Dedifferentiated amniotic fluid mesenchymal stem cell (primary cell): ENCODE measurements at regions not wholly inside any gene's neighbourhood (a gene's known extent, or its start where the extent isn't known, plus 50 kb on each side); places are given as distances from the start of the nearest gene placed in this dataset.

Source experiments
- DNase-seq: peaks from one replicate; pipeline ENCODE4 v3.0.0-alpha.2; 2016; ENCODE audit errors: extremely low spot score

DNA sequence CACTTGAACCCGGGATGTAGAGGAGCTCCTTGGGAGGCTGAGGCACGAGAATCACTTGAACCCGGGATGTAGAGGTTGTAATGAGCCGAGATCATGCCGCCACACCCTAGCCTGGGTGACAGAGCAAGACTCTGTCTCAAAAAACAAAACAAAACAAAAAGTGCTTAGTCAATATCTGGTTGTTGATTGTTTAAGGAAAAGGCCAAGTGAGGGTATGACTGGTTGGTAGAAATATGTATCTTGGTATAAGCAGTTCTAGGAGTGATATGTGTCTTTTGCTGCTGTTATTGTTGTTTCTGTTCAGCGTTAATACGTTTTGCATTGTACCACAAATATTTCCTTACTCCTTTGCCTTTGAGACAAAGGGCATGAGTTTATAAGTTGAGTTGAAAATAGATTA lies 210.7 kb upstream of the DMRT1 start:
- no peak for DNase-seq

DNA sequence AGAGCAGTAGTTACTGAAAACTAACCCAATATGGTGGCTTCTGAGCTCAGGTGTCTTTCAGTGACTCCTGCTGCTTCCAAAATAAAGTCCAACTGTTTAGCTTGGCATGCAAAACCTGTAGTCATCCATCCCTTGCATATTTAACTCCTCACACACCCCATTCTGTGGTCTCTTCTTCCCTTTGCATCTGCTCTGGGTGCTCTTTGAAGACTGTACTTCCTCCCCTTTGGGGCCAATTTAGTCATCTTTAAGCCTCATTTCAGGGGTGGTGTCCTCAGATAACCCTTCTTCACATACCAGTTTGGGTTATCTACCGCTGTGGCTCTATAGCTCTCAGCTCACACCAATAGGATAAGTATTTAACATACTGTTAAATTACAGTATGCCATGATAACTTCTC lies 209.9 kb upstream of the DMRT1 start:
- no peak for DNase-seq

DNA sequence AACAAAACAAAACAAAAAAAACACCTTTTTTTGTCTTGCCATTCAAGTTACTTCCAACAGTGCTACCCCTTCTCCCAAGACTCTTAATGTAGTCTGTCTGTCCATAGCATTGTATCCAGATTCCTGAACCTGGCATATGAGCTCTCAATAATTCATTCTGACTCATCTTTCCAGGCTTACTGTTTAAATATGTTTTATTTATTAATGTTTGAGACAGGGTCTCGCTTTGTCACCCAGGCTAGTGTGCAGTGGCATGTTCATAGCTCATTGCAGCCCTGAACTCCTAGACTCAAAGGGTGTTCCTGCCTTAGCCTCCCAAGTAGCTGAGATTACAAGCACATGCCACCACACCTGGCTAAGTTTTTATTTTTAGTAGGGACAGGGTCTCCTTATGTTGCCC lies 208.0 kb upstream of the DMRT1 start:
- DNase-seq = no peak

DNA sequence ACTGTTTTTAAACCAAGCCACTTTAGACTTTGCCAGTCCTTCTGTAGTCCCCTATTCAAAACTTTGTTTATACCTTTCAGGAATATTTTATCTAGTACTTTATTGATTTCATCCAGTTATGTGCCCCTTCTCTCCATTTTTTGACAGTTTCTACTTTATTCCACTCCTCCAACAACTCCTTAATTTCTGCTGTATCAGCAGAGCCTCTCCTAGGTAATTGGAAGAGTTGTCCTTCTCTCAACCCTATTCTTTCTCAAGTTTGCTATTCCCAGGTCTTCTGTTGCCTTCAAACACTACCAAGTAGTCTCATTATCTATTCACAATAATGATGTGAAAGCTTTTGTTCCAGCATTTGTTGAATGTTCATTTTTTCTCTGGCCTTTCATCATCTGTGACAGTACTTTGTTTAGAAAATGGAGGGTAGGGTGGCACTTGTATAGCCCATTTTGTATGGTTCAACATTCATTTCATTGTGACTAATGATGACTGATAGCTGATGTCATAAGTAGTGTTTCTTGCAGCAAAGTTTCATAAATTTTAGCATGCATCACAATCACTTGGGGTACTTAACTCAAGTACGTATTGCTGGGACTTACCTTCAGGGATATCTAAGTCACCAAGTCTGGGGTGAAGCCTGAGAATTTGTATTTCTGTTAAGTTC lies 204.4 kb upstream of the DMRT1 start:
- DNase-seq = no peak

DNA sequence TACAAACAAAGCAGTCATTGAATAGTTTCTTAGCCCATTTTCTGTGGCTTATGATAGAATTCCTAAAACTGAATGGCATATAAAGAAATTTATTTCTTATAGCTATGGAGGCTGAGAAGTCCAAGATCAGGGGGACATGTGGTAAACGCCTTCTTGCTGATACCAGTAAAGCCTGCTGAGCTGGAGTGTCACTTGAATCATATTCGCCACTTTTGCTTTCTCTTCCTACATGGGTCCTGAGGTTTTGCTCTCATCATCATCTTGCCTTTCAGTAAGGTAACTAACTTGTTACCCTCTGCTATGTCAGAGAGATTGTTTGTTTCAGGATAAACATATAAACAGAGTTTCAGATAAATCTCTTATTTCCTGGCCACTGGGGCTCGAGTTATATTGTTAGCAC lies 203.3 kb upstream of the DMRT1 start:
- no peak for DNase-seq

DNA sequence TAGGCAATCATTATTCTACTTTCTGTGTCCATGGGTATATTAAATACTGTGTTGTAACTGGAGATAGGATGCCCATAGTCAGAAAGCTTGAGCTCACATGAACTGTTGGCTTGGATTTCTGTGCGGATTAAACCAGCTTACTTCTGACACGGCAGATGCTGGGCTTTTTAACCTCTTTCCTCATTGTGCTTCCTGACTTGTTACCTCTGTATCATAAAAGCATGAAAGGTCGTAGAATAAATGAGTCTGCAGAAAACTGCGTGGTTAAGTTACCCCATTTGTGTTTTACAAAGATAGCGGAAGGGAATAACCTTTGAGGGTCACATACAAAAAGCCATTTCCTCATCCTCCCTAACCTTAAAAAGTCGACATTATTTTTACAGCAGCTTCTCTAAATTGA lies 199.5 kb upstream of the DMRT1 start:
- DNase-seq = no peak

DNA sequence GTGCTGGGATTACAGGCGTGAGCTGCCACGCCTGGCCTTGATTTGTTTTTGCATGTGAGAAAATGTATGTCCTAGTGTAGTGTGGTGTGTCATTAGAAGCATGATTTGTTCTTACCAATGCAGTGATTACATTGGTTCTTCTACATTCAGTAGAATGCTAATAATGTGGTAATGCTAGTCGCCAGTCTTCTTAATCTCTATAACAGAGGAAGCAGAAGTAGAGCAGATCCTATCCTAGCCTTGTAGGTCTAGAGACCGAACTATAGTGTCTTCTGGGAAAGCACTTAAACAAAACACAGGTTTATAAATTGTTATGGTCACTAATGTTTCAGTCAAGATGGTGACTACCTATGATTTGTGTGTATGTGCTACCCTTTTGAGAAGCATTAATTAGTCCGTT lies 197.5 kb upstream of the DMRT1 start:
- DNase-seq = no peak

DNA sequence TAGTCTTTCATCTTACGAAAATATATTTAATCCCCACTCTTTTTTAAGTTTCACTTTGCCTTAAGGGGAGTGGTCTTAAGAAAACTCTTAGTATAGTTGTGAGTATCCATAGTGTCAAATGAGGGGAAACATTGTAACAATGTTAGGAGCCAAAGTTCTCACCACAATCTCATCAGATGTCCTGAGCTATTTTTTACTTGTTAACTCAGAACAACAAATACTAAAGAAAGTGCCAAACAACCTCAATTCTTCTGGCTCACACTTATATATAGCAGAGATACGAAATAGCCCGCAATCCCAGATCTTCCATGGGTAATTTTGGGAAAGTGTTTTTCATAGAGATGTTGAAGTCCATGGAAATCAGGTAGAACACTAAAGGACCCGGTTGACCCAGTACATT lies 194.0 kb upstream of the DMRT1 start:
- no peak for DNase-seq

DNA sequence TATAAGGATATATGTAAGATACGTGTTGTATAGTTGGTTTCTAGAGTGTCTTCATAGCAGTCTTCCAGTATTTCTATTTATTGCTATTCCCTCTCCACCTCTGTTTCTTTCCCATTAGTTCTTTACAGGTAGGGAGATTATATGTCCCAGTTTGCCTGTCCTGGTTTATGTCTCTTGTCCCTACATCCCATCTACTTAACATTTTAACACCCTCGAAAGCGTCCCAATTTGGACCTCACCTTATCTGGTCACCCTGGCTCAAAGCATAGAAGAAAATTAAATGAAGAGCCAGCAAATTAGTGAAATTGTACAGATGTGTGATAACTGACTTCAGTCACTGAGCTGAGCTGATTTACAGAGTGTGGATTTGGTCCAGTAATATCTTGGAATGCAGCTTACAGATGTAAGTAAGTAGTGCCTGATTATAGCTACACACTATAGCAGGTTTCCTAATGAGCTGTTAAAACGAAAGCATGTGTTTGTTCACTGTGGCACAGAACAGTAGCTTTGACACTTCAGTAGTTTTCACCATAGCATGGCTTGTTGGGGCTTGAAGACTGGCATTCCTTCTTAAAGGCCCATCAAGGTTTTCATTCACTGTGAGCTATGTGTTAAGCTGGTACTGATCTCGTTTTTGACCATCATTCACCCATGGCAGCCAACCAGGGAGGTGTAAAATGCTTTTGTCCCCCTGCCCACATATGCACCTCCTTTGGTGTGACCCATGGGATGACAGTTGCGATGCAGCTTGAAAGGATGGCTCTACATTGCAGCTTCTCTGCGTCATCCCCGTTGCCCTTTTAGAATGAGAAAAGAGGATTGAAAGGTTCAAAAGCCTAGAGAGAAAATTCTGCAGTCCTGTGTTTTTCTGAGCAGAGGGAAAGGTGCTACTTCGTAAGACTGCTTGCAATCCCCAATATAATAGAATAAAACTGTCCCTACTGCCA lies 192.1 kb upstream of the DMRT1 start:
- DNase-seq = no peak

DNA sequence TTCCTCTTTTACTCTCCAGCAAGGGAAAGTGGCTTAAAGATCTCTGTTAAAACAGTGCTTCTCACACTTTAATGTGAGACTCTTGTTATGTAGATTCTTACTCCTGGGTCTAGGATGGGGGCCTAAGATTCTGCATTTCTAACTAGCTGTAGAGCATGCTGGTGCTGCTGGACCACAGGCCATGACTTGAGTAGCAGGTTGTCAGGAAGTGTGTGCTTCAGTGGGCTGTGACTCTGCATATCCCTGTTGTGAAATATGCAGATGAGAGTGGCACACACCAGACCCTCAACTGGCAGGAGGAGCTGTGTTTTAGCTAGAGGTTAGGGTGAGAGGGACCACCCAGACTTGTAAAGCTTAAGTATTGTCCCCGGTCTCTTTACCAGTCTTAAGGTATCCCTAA lies 191.1 kb upstream of the DMRT1 start:
- DNase-seq = no peak

DNA sequence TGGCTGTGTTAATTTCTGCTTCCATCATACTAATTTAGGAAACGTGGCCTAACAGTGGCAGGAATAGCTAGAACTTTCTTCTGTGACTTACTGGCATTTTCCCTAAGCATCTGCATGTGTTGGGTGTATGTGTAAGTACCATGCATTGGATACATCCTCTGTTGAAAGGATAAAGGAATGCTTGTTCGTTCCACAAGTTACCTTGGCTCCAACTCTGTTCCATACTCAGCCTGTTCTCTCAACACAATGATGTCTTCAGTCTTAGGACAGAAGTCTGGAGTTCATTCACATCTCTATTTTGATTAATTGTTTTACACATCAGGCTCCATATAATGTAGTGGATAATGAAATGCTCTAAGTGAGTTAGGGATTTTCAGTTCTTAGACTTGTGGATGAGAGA lies 190.1 kb upstream of the DMRT1 start:
- no peak for DNase-seq

DNA sequence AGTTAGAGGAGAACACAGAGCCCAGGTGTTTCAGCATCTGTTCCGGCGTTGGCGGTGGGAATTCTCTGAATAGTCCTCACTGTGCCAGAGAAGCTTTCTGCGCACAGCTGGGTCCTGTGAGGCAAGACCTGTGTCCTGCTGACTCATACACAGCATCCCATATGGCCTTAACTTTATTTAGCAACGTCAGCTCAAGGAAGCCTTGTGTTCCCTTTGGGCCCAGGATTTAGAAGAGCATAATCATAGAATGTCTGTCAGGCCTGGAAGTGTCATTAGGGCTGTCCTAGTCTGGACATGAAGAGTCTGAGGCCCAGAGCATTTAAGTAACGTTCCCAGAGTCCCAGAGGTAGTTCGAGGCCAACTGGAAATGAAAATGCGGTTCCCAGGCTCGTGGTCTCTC lies 188.6 kb upstream of the DMRT1 start:
- no peak for DNase-seq

DNA sequence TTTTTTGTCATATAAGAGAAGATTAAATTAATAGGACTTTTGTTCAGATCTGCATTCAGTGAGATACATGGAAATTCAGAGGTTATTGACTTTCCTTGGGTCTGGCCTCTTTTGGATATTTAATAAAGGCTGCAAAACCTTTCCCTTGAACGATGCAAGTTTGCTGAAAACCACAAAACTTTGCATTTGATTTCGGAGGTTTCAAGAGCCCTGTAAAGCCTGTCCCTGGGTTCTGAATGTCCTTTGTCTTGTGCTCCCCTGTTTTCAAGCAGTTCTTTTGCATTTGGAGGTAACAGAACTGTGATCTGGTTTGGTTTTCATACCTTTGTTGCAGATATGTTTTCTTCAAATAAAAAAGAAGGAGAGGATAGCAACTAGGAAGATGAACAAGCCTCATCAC lies 188.1 kb upstream of the DMRT1 start:
- DNase-seq = no peak

DNA sequence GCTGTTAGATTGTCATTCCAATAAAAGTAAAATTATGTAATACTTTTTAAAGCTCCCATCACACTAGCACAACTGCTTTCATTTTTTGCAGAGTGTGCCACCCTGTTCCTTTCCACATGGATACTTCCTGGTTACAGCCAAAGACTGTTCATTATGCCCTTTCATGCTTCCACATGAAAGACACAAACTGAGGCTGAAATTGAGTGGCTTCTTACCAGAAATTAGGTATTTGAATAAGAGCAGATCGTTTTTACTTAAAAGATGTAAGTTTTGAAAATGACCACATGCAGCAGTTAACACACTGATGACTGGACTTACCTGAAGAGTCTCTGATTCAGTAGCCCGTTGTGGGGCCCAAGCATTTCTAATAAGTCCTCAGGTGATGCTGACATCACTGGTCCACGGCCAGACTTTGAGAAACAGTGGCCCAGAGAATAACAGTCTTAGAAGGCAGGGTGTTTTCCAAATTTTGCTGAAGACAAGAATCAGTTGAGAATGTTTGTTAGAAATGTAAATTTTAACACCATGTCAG lies 187.6 kb upstream of the DMRT1 start:
- DNase-seq = no peak

DNA sequence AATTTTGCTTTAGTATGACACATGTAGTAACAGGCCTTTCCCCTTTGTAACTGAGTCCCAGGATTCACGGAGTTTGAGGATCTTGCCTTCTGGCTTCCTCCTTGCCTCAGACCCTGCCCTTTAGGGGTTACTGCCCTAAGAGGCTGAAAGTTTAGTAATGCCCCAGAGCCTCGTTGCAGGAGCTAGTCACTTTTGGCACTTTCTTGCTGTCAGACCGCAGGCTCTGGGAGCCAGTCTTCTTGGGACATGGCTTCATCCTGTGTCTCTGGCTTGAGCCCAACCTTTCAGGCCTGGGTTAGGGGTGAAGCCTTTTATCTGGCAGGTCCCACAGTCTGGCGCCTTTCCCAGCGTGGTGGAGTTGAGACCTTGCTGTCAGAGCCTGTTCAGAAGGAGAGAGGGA lies 185.6 kb upstream of the DMRT1 start:
- DNase-seq = no peak

DNA sequence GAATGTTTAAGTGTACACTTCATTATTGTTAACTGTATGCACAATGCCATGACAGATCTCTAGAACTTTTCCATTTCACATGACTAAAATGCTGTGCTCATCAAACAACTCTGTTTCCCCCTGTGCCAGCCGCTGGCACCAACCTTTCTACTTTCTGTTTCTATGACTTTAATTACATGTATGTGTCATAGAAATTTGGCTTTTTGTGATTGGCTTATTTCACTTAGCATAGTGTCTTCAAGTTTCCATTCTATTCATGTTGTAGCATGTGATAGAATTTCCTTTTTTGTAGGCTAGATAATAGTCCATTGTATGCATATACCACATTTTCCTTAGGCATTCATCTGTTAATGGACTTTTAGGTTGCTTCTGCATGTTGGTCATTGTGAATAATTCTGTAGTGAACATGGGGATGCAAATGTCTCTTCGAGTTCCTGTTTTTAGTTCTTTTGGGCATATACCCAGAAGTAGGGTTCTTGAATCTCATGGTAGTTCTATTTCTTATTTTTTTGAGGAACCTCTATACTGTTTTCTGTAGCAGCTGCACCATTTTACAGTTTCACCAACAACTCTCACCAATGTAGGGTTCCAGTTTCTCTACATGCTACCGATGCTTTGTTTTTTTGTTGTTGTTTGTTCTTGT lies 184.4 kb upstream of the DMRT1 start:
- no peak for DNase-seq

DNA sequence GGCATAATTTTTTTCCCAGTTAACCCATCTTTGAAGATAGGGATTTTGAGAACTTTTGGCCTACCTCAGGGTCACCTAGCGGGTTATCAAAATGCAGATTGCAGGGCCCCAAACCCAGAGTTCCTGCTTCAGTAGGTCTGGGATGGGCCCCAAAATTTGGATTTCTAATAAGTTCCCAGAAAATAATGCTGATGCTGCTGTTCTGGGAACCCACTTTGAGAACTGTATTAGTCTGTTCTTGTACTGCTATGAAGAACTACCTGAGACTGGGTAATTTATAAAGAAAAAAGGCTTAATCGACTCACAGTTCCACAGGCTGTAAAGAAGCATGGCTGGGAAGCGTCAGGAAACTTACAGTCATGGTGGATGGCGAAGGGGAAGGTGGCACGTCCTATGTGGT lies 182.2 kb upstream of the DMRT1 start:
- no peak for DNase-seq

DNA sequence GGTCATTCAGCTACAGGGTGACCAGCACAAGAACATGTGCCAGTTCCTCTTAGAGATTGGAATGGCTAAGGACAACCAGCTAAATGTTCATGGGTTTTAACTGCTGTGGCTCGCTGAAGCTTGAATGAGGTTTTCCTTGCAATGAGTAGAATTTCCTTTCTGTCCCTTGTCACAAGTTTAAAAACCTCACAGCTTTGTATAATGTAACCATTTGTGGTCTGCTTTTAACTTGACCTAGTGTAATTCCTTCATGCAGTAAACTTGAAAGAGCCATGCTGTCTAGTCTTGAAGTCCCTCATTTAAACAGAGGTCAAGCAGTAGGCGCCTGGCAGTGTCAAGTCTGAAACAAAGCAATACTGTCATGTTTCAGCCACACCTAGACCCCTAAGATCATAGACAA lies 181.3 kb upstream of the DMRT1 start:
- DNase-seq = no peak

DNA sequence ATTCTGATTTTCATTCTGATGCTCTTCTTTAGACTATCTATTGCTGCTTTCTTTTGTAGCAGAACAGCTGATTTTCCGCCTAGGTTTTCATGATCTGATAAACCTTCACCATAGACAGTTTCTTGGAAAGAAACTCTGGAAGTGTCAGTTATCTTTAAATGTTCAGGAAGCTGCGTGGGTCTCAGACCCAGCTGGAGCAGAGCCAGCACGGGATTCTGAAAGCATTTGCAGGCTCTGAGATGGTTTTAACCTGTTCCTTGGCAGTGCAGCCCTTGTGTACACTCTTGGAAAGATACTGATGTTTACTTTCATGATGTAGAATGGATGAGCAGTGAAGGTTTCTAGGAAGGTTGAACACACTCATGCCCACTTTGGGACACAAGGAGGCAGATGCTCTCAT lies 178.0 kb upstream of the DMRT1 start:
- no peak for DNase-seq

DNA sequence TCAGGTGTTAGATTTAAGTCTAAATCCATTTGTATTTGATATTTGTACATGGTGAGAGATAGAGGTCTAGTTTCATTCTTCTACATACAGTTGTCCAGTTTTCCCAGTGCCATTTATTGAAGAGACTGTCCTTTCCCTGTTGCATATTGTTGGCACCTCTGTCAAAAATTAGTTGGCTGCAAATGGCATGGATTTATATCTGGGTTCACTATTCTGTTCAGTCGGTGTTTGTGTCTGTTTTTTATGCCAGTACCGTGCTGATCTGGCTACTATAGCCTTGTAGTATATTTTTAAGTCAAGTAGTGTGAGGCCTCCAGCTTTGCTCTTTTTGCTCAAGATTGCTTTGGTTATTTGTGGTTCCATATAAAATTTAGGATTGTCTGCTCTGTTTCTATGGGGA lies 176.2 kb upstream of the DMRT1 start:
- no peak for DNase-seq

DNA sequence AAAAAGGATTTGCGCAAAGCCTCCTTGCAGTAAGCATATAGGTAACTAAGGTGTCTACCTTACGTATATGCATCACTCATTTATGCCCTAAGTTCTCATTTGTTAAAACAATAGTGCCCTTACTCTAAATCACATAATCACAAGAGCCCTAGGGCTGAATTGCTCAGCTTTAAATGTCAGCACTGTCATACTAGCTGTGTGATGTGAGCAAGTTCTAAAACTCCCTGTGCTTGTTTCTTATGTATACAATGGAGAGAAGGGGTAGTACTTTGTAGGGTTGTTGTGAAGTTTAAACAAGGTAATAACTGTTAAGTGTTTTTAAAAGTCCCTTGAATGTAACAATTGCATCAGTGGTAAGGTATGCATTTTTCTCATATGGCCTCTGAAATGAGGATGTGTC lies 169.5 kb upstream of the DMRT1 start:
- DNase-seq = no peak

DNA sequence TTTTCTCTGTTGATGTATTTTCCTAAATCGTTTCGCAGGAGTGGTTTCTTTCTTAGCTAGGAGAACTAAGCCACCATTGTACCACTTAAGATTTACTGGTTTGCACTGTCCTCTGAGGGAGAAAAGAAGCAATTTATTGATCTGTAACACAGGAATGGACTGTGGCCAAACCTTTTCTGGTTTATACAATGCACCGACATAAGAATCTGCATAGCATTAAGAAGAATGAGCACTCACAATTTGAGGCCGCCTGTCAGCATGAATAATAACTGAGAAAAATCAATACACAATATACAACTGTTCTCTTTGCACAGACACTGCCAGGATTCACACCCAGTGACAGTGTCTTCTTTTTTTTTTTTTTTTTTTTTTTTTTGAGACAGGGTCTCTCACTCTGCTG lies 168.6 kb upstream of the DMRT1 start:
- no peak for DNase-seq
